KG1 (cell line): ENCODE measurements at regions not wholly inside any gene's neighbourhood (a gene's known extent, or its start where the extent isn't known, plus 50 kb on each side); places are given as distances from the start of the nearest gene placed in this dataset.

Experiments
- DNase-seq: peaks from one replicate; lab custom pipeline; 2025; lab: John Stamatoyannopoulos, UW

- DNase-seq, result no peak
Observed at GRCh38 chr6:48240287-48240686, 129.3 kb upstream of the PTCHD4 start.

DNA sequence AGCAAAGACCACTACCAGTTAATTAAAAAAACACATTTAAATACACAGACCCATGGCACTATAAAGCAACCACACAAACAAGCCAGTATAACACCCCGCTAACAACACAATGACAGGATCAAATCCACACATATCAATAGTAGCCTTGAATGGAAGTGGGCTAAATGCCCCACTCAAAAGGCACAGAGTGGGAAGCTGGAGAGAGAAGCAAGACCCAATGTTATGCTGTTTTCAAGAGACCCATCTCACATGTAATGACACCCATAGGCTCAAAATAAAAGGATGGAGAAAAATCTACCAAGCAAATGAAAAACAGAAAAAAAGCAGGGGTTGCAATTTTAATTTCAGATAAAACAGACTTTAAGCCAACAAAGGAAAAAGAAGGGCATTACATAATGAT, 125.4 kb upstream of the PTCHD4 start:
- no peak for DNase-seq

DNA sequence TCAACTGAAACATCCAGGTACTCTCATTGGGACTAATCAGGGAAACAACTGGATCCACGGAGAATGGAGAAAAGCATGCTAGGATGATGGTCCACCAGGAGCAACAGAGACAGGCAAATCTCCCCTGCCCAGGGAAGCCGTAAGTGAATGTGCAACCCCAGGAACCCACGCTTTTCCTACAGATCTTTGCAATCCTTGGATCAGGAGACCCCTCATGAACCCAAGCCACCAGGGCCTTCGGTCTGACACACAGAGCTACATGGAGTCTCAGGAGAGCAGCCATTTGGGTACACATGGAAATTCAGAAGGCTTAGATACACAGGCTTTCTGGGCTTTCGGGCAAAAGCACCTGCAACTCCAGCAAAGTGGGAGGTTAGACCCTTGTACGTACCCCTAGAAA, 122.1 kb upstream of the PTCHD4 start:
- DNase-seq, result no peak

DNA sequence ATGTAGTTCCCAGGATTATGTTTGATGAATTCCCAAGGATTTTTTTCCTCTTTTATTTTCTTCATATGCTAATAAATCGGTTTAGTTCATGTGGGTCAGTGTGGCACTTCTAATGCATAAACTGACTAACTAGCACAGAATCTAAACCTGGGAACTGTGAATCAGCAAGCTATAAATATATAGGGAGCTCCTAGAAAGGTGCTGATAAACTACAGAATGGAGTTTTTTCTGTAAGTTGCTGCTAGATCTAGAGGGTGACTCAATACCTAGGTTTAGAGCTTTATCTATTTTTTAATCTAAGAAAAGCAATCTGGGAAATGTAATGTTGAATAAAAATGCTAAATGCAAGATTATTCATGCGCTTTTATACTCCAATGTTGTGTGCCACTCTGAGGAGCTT, 118.8 kb upstream of the PTCHD4 start:
- DNase-seq, result no peak

DNA sequence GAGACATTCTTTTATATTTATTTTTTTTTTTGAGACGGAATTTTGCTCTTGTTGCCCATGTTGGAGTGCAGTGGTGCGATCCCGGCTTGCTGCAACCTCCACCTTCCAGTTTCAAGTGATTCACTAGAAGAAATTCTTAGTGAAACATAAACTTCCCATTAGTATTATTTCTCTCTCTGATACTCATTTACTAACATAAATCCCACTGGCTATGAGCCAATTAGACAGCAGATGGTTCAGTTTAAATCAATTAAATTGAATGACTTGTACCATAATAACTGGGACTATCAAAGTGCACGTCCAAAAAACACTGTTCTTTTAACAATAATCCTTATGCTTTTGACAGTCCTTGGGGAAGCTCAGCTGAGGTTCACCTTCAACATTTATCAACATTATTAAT, 111.2 kb upstream of the PTCHD4 start:
- DNase-seq, result no peak

DNA sequence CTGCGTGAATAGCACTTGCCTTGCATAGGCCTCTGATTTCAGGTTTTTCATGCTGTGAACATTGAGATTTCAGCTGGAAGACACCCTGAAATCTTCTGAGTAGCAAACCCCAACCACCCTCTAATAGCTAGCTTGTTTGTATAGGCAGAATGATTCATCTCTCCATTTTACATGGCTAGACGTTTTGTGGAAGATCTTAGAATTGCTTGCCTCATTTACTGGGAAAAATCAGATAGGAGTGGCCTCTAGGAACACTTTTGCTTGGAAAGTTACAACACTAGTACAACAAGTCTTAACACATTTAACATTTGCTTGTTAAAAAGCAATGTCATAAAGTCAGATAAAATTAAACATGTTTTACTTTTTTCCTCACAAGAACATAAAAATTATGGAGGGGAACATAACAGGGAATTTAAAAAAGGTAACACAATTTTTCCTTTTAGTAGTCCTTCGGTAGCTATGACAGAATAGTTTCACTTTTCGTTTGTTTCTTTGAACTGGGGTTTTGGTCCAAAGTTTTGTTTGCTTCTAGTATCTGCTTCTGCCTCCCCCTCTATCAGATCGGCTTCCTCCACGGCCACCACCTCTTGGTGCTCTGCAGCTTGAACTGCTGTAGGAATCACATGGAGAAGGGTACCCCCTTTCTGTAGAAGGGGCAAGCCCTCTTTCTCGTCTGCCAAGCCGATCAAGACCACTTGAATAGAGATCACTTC, 102.2 kb upstream of the PTCHD4 start:
- DNase-seq, result no peak

DNA sequence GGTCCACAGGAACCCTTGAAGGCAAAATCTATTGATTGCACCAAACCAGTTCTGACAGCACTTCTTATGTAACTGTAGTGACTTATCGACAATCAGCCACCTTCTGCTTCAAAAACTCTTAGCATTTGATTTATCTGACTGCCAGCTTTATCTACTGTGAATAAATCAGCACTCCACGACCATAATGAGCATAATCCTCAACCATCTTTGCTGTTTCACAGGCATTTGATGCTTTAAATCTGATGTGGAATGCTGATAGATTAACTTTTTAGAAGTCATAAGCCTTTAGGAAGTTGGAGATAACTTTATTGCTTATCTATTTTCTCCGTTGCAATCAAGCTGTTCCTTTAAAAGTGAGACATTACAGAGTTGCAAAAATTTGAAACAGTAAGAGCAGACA, 101.5 kb upstream of the PTCHD4 start:
- DNase-seq, result no peak

GRCh38 chr6:48206091-48206490, 95.1 kb upstream of the PTCHD4 start:
- no peak for DNase-seq

- DNase-seq, result no peak
Observed at GRCh38 chr6:48200869-48201390, 89.9 kb upstream of the PTCHD4 start.

- DNase-seq, result no peak
Observed at GRCh38 chr6:48199499-48199898, 88.5 kb upstream of the PTCHD4 start.

- no peak for DNase-seq
Observed at GRCh38 chr6:48197941-48198340, 86.9 kb upstream of the PTCHD4 start.

GRCh38 chr6:48194596-48195295, 83.7 kb upstream of the PTCHD4 start:
- no peak for DNase-seq

DNA sequence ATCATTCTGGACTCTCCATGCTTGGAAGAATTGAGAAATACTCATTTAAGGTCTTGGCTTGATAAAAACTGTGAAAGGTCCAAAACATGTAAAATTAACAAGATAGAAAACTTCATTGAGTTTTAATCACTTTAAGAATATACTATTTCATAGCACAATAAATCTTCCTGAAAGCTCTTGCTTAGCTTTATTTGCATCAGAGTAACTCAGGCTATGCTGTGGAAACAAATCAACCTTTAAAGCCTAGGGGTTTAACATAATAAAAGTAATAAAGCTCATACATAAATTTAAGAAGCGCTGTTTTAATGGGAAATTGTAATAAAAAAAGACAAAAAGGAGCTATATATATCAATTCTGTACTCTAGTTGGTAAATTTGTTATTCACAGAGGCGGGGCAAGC, 77.2 kb upstream of the PTCHD4 start:
- DNase-seq, result no peak

DNA sequence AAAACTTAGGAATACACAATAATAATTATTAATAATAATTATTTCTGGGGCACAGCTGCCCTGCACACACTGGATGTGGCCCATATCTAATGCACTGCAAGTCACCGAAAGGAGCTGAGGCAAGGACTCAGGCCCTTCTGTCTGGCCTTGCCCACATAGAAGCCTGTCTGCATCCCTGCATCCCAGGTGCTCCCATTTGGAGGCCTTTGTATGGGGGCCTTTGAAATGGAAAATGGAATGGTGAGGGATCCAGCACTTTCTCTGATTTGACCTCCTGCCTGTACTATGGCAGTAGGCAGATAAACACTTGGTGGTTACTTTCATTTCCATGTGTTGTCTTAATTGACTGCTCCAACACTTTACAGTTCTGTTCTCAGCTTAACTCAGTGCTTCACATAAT, 75.7 kb upstream of the PTCHD4 start:
- no peak for DNase-seq

GRCh38 chr6:48184648-48185047, 73.7 kb upstream of the PTCHD4 start:
- DNase-seq, result no peak

GRCh38 chr6:48183811-48184605, 73.0 kb upstream of the PTCHD4 start:
- no peak for DNase-seq

DNA sequence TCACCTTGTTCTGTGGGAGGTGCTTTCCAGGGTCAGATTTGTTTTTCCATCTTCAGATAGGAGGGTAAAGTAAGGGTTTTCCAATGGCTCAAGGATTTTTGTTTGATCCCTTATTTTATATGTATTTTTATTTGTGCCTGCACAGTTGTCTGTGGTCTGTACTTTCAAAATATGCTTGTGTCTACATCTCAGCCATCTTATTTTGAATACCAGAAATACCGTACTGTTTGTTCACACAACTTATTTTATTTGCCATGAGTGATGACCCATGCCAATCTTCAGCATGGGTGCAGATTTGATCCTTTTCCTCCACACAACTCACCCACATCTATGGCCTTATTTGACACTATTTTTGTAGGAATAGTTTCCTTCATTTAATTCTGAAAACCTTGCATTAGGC, 72.2 kb upstream of the PTCHD4 start:
- no peak for DNase-seq

- no peak for DNase-seq
Observed at GRCh38 chr6:48178700-48179099, 67.7 kb upstream of the PTCHD4 start.

GRCh38 chr6:48177786-48178185, 66.8 kb upstream of the PTCHD4 start:
- no peak for DNase-seq

DNA sequence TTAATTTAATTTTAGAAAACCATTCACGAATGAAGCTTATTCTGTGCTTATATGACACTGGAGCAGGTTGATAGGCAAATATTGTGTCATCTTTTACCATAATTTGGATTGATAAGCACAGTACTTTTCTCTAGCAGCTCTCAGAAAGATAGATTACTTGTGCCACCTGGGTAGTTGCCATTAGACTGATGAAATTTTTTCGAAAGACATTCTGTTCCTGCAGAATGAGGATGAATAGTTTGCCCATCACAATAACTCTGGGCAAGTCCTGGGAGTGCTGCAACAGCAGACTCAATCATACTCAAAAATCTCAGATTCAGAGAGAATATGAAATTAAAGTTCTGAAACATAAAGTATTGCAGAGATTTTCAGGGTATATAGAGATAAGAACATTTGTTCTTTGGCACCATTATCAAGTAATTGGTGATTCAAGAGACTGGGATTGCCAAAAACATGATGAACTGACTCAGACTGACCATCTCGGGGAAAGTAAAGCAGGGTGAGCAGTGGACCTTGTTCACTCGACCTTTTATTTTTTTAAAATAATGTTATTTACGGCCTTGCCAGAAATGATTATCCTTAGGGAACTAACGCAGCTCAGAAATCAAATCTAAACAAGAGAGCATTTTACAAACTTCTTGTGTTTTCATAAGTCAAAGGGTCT, 65.8 kb upstream of the PTCHD4 start:
- no peak for DNase-seq

- DNase-seq, result no peak
Observed at GRCh38 chr6:48169635-48170034, 58.6 kb upstream of the PTCHD4 start.
